NOMO-1 (cell line): ENCODE measurements at regions not wholly inside any gene's neighbourhood (a gene's known extent, or its start where the extent isn't known, plus 50 kb on each side); places are given as distances from the start of the nearest gene placed in this dataset.

Source experiments
- DNase-seq, 2 experiments: peaks; one replicate each; lab custom pipeline; 2025; ENCODE audit not compliant: unreplicated experiment in 2 of 2; lab: John Stamatoyannopoulos, UW

GRCh38 chr17:79361221-79361734, 249.6 kb downstream of the RBFOX3 start:
- DNase-seq, result no peak

- no peak for DNase-seq
Observed at GRCh38 chr17:79360196-79360595, 250.7 kb downstream of the RBFOX3 start.

GRCh38 chr17:79356839-79357447, 253.9 kb downstream of the RBFOX3 start:
- no peak for DNase-seq

- no peak for DNase-seq
Observed at GRCh38 chr17:79355165-79355564, 255.7 kb downstream of the RBFOX3 start.

GRCh38 chr17:79354173-79354820, 256.6 kb downstream of the RBFOX3 start:
- DNase-seq, result no peak

GRCh38 chr17:79353548-79353947, 257.3 kb downstream of the RBFOX3 start:
- DNase-seq, result no peak

GRCh38 chr17:79353016-79353415, 257.8 kb downstream of the RBFOX3 start:
- DNase-seq, result no peak

- DNase-seq, result no peak
Observed at GRCh38 chr17:79350533-79350932, 260.3 kb downstream of the RBFOX3 start.

- no peak for DNase-seq
Observed at GRCh38 chr17:79349506-79350400, 261.1 kb downstream of the RBFOX3 start.

GRCh38 chr17:79342376-79342775, 267.8 kb downstream of the ENGASE start:
- DNase-seq, result no peak

GRCh38 chr17:79341816-79342215, 267.2 kb downstream of the ENGASE start:
- DNase-seq, result no peak

- DNase-seq, result peak in 1 of 2 experiments; percentile 20
Observed at GRCh38 chr17:79341222-79341780, 266.7 kb downstream of the ENGASE start.

- DNase-seq, result peak; percentile 11 to 54
Observed at GRCh38 chr17:79340333-79341221, 266.0 kb downstream of the ENGASE start.

- no peak for DNase-seq
Observed at GRCh38 chr17:79339321-79339720, 264.7 kb downstream of the ENGASE start.

GRCh38 chr17:79338604-79339003, 264.0 kb downstream of the ENGASE start:
- no peak for DNase-seq

GRCh38 chr17:79338152-79338551, 263.5 kb downstream of the ENGASE start:
- no peak for DNase-seq

- no peak for DNase-seq
Observed at GRCh38 chr17:79337053-79337452, 262.4 kb downstream of the ENGASE start.

GRCh38 chr17:79335456-79335855, 260.8 kb downstream of the ENGASE start:
- no peak for DNase-seq

GRCh38 chr17:79332011-79332554, 257.5 kb downstream of the ENGASE start:
- DNase-seq, result no peak

GRCh38 chr17:79331492-79331891, 256.9 kb downstream of the ENGASE start:
- DNase-seq, result no peak
